ENCODE measurements at regions not wholly inside any gene's neighbourhood (a gene's known extent, or its start where the extent isn't known, plus 50 kb on each side); places are given as distances from the start of the nearest gene placed in this dataset.
"Not testable (repeated sequence)": the region's sequence is repeated elsewhere in the genome, so short reads cannot be mapped to it uniquely, and the experiment has no call there.

- no peak for DNase-seq (ENCODE audit: low spot score)
Measured at GRCh38 chr13:54394908-54395307, 1366.3 kb downstream of the OLFM4 start.

DNA sequence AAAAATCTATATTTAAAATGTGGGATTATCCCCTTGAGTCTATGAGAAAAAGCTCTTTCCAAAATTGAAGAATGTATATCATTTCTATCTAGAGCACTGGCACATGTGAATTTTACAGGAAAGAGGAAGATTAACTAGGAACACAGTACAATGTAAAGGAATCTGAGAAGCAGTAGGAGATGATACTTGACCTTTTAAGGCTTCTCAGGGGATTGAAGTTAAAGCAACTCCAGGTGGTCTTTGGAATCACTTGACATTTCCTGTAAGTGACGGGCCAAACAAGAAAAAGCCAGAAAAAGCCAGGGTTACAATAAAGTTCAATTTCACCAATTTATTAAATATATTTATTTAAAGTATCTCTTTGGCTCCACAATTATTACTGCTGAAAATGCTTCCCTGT, 1373.9 kb downstream of the OLFM4 start:
- no peak for DNase-seq (ENCODE audit: low spot score)

- no peak for DNase-seq (ENCODE audit: low spot score)
Measured at GRCh38 chr13:54415753-54416366, 1387.2 kb downstream of the OLFM4 start.

DNA sequence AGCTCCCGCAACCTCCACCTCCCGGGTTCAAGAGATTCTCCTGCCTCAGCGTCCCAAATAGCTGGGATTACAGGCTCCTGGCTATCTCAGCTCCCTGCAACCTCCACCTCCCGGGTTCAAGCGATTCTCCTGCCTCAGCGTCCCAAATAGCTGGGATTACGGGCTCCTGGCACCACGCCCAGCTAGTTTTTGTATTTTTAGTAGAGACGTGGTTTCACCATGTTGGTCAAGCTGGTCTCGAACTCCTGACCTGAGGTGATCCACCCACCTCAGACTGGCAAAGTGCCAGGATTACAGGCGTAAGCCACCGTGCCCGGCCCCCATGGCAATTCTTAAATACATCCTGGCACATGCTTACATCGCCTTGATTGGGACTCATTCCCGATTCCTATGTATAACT, 1394.3 kb downstream of the OLFM4 start:
- DNase-seq (ENCODE audit: low spot score), result not testable (repeated sequence)

DNA sequence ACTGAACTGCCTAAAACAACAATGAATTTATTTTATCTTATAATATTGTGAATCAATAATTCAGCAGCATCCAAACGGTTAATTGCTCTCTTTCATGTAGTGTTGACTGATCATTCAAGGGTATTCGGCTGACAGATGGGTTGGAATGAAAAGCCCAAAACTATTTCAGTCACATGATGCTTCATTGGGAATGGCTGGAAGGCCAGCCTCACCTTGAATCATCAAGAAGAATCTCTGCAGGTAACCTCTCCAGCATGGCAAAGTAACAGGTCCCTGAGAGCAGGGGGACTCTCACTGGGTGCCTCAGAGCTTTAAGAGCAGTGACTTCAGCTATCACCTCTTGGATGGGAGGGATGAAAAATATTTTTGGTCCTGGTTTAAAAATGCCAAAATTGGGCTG, 1395.7 kb downstream of the OLFM4 start:
- no peak for DNase-seq (ENCODE audit: low spot score)

- DNase-seq (ENCODE audit: low spot score), result peak; percentile 16
Measured at GRCh38 chr13:54433493-54434206, 1405.0 kb downstream of the OLFM4 start.

DNA sequence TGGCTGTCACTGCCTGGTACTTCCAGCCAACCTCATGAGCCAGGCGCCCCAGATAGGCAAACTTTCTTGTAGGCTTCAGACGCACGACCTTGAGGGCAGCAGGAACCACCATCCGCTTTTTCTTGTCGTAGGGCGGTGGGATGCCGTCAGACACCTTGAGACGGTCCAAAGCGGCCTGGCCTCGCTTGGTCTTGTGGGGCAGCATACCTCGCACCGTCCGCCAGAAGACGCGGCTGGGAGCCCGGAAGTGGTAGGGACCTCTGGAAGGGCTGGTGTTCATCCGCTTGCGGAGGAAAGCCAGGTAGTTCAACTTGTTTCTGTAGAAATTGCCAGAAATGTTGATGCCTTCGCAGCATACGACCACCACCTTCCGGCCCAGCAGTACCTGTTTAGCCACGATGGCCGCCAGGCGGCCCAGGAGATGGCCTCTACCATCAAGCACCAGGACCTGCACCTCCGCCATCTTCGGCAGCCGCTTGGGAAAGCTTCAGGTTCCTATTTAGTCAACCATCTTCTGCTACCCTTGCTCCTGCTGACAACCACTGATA, 1412.3 kb downstream of the OLFM4 start:
- not testable (repeated sequence) for DNase-seq (ENCODE audit: low spot score)

DNA sequence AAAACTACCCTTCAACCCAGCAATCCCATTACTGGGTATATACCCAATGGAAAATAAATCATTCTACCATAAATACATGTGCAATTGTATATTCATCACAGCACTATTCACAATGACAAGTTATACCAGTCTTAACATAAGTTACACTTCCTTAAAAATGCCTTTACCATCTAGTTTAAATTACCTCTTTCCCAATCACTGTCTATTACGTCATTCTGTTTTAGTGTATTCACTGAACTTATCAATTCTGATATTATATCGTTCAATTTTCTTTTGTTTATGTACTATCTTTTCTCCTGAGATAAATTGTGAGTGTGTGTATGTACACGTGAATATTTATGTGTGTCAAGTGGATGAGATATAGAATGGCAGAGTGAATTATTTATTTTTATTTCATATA, 1416.8 kb downstream of the OLFM4 start:
- DNase-seq (ENCODE audit: low spot score), result no peak

- DNase-seq (ENCODE audit: low spot score), result no peak
Measured at GRCh38 chr13:54445865-54446264, 1417.3 kb downstream of the OLFM4 start.

DNA sequence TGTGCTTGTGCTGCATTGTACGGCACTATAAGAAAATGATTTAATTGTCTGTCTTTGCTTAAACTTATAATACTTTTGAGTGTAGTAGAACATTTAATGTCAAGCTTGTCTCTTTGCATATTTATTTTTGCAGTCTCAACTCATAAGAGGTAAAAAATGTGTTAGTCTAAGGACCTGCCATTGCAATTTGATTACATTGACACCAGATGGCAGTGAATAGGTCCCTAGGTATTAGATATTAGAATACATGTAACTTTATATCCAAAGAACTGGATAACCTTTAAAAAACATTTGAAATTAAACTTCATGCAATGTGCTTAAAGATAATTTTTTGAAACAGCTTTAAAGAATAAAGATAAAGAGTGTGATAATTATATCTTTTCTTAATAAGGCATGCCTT, 1421.3 kb downstream of the OLFM4 start:
- peak; percentile 20 for DNase-seq (ENCODE audit: low spot score)

DNA sequence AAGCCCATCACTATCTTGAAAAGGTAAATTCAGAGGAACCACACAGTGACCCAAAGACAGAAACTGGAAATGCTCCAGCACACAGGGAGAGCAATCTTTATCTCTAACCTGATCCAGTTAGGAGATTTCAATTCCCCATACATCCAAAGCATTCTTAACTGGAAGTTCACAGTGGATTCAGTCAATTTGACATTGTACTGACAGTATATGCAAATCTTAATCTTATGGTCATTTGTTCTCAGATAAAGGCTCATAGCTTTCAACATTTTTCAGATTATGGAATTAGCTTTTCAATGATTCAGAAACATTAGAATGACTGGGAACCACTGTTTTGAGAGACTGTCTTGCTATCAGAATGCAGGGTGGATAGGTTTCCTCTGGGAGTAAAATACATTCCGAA, 1455.6 kb downstream of the OLFM4 start:
- DNase-seq (ENCODE audit: low spot score), result no peak

GRCh38 chr13:54486421-54487166, 1458.0 kb downstream of the OLFM4 start:
- DNase-seq (ENCODE audit: low spot score), result no peak

DNA sequence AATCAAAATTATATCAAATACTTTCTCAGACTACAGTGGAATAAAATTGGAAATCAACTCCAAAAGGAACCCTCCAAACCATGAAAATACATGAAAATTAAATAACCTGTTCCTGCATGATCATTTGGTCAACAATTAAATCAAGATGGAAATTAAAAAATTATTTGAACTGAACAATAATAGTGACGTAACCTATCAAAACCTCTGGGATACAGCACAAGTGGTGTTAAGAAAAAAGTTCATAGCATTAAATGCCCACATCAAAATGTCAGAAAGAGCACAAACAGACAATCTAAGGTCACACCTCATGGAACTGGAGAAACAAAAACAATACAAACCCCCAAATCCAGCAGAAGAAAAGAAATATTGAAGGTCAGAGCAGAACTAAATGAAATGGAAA, 1460.7 kb downstream of the OLFM4 start:
- DNase-seq (ENCODE audit: low spot score), result no peak

GRCh38 chr13:54492995-54493394, 1464.4 kb downstream of the OLFM4 start:
- no peak for DNase-seq (ENCODE audit: low spot score)

GRCh38 chr13:54511366-54511765, 1482.8 kb downstream of the OLFM4 start:
- DNase-seq (ENCODE audit: low spot score), result no peak

DNA sequence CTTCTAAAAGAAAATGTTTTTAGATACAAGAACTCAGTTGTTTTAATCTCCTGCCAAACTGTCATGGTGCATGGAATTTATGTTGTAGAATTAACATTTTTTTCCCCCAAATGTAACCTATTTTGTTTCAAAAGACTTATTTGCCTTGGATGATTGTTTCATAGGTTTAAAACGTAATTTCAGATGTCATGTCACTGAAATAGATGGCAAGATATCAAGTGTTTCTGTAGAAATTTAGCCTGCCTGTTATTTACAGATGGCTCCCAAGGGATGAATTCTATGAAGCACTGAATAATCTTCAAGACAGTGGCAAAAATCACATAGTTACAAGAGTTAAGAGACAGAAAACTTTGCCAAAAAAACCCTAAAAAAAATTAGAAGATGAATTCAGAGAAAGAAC, 1484.6 kb downstream of the OLFM4 start:
- no peak for DNase-seq (ENCODE audit: low spot score)

GRCh38 chr13:54536112-54536511, 1507.5 kb downstream of the OLFM4 start:
- no peak for DNase-seq (ENCODE audit: low spot score)

- no peak for DNase-seq (ENCODE audit: low spot score)
Measured at GRCh38 chr13:54563286-54563685, 1534.7 kb downstream of the OLFM4 start.

DNA sequence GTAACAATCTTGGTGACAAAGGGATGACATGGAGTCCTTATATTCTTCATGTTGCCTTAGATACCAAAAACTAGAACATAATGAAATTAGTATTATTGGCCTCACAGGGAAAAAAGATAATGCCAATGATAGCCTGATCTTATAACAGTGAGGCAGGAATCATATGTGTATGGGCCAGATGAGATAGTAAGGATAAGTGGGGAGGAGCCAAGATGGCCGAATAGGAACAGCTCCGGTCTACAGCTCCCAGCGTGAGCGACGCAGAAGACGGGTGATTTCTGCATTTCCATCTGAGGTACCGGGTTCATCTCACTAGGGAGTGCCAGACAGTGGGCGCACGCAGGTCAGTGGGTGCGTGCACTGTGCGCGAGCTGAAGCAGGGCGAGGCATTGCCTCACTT, 1543.4 kb downstream of the OLFM4 start:
- not testable (repeated sequence) for DNase-seq (ENCODE audit: low spot score)

DNA sequence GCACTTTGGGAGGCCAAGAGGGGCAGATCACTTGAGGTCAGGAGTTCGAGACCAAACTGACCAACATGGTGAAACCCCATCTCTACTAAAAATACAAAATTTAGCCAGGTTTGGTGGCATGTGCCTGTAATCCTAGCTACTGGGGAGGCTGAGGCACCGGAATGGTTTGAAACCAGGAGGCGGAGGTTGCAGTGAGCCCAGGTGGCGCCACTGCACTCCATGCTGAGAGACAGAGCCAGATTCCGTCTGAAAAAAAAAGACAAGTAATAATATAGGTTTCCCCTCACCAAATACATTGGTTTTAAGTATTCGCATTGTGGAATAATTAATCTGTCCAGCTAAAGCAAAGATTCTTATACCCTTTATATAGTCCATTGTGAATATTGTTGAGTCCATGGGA, 1544.6 kb downstream of the OLFM4 start:
- no peak for DNase-seq (ENCODE audit: low spot score)

- peak; percentile 5 for DNase-seq (ENCODE audit: low spot score)
Measured at GRCh38 chr13:54574791-54575190, 1546.2 kb downstream of the OLFM4 start.

DNA sequence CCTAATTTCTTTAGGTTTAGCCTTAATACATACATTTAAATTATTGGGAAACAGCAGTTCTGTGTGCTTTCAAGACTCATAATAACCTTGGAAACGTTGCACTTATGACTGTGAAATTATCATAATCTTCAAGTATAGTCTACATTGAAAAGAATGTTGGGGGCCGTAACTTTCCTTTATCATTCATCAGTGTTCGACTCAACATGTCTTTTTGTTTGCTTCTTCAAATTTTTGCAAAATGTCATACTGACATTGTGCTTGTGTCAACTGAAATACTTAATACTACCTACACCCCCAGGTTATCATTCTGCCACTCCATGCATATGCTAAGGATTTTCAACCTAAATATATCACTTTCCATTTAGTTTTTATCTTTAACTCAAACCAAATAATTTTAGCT, 1562.9 kb downstream of the OLFM4 start:
- no peak for DNase-seq (ENCODE audit: low spot score)

DNA sequence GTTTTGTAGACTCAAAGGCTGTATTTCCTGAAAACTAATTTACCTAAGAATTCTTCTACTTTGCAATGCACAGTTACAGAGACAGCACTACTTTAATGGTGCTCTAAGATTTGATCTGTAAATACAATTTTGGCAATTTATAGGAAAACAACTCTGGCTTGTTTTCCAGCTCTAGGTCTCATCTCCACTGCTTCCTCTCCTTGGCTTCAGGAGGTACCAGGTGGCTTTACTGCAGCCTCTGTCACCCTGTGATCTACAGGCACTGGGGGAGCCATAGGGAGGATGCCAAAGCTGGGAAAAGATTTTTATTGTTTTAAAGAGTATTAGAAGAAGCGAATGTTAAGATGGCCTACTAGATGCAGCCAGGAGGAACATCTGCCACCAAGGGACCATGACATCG, 1563.6 kb downstream of the OLFM4 start:
- DNase-seq (ENCODE audit: low spot score), result no peak

Measured in HuH-7 (cell line).